OCI-LY7 (cell line): ENCODE measurements at regions not wholly inside any gene's neighbourhood (a gene's known extent, or its start where the extent isn't known, plus 50 kb on each side); places are given as distances from the start of the nearest gene placed in this dataset.

ENCODE experiments used
- BruUV-seq: library from RNA; stranded (reverse); fragments of 400-500 nt; replicated peaks from 2 replicates; lab custom pipeline; 2021; lab: Mats Ljungman, UMichigan
- CTCF ChIA-PET: fragments of 300-600 bp; sonication (Branson Sonifier 250); formaldehyde crosslinking; loops from one replicate; lab custom pipeline; 2022; ENCODE audit warnings: antibody characterized with exemption; ENCODE audit not compliant: unreplicated experiment; lab: Charles Lee
- POLR2A ChIA-PET: fragments of 300-600 bp; sonication (Branson Sonifier 250); formaldehyde crosslinking; loops from one replicate; lab custom pipeline; 2022; ENCODE audit warnings: antibody characterized with exemption; lab: Charles Lee
- DNase-seq: peaks from one replicate; pipeline ENCODE4 v3.0.0-alpha.2; 2015; ENCODE audit warnings: low spot score
- H2AFZ ChIP-seq: fragments of 200-600 bp; sonication (generic), shearing (Covaris generic); 2 replicates; pipeline ENCODE4 v1.6.1; 2014; ENCODE audit warnings: mild to moderate bottlenecking, antibody characterized with exemption, low read length, moderate library complexity
- H3K27ac ChIP-seq: fragments of 200-600 bp; sonication (generic); 2 replicates; pipeline ENCODE4 v1.5.1; 2014; ENCODE audit warnings: mixed run types, low read depth, mild to moderate bottlenecking, moderate library complexity, low read length, inconsistent platforms; ENCODE audit not compliant: poor library complexity, severe bottlenecking
- H3K36me3 ChIP-seq: fragments of 200-600 bp; sonication (generic); 2 replicates; pipeline ENCODE4 v1.6.1; 2014; ENCODE audit warnings: mild to moderate bottlenecking, antibody characterized with exemption, low read length, moderate library complexity, mixed read lengths; ENCODE audit not compliant: insufficient read depth
- H3K4me1 ChIP-seq: fragments of 200-600 bp; sonication (generic); 2 replicates; pipeline ENCODE4 v1.5.1; 2014; ENCODE audit warnings: mild to moderate bottlenecking, low read length; ENCODE audit not compliant: insufficient read depth, poor library complexity, severe bottlenecking
- H3K4me2 ChIP-seq: fragments of 200-600 bp; sonication (generic); 2 replicates; pipeline ENCODE4 v1.6.1; 2014; ENCODE audit warnings: mild to moderate bottlenecking, low read length
- H3K4me3 ChIP-seq: fragments of 200-600 bp; sonication (generic); 2 replicates; pipeline ENCODE4 v1.5.1; 2014; ENCODE audit warnings: mild to moderate bottlenecking, low read depth, low read length; ENCODE audit not compliant: poor library complexity, severe bottlenecking
- H3K79me2 ChIP-seq: fragments of 200-600 bp; sonication (generic); 2 replicates; pipeline ENCODE4 v1.6.1; 2016; ENCODE audit warnings: low read depth, mild to moderate bottlenecking, low read length, moderate library complexity, mixed read lengths; ENCODE audit not compliant: insufficient read depth
- H3K9me2 ChIP-seq: fragments of 200-600 bp; sonication (generic); 2 replicates; pipeline ENCODE4 v1.6.1; 2016; ENCODE audit warnings: mild to moderate bottlenecking, low read length, mixed read lengths; ENCODE audit not compliant: insufficient read depth
- H3K9me3 ChIP-seq: fragments of 200-600 bp; sonication (generic); 2 replicates; pipeline ENCODE4 v1.6.1; 2014; ENCODE audit warnings: mild to moderate bottlenecking, mixed run types, low read length, mixed read lengths
- H4K20me1 ChIP-seq: fragments of 200-600 bp; sonication (generic); 2 replicates; pipeline ENCODE4 v1.6.1; 2014; ENCODE audit warnings: mild to moderate bottlenecking, antibody characterized with exemption, low read length, moderate library complexity, mixed read lengths; ENCODE audit not compliant: insufficient read depth
- CTCF ChIP-seq: fragments of 200-600 bp; sonication (generic); conservative IDR thresholded peaks from 2 replicates; pipeline ENCODE4 v1.5.1; 2014; ENCODE audit warnings: mild to moderate bottlenecking, antibody characterized with exemption, low read length, moderate library complexity, mixed read lengths
- EZH2phosphoT487 ChIP-seq: fragments of 200-600 bp; sonication (generic); IDR thresholded peaks from 2 replicates; pipeline ENCODE4 v1.6.1; 2018; ENCODE audit warnings: low read depth, borderline replicate concordance, mild to moderate bottlenecking, mixed run types, antibody characterized with exemption, low read length, moderate library complexity, mixed read lengths
- intact Hi-C: fragments of 100-400 bp; cut with micrococcal nuclease; formaldehyde crosslinking; loops from one replicate; pipeline ENCODE4 v1.10.0; 2022; ENCODE audit not compliant: unreplicated experiment

- Histone ChIP-seq H3K9me2 (no peaks in the 10 kb centered on the region), H3K4me3 (no peak overlapping the region), H3K36me3 (no peaks in the 10 kb centered on the region), H3K79me2 (no peaks in the 10 kb centered on the region), H2AFZ (no peak overlapping the region), H3K27ac (no peak overlapping the region), H3K9me3 (no peaks in the 10 kb centered on the region), H3K4me1 (peaks cover 9% of the 10 kb centered on the region), H4K20me1 (no peaks in the 10 kb centered on the region), H3K4me2 (no peak overlapping the region)
- intact Hi-C loops = no loop called here
- TF ChIP-seq CTCF (no peak), EZH2phosphoT487 (no peak)
- ChIA-PET CTCF (interaction anchor here (0.6 kb wide), 1 partner anchor 16 kb away, joined by 8 read pairs; no protein-coding TSS in a partner anchor), POLR2A (interaction anchor here (1.4 kb wide), 1 partner anchor 15 kb away, joined by 3 read pairs; no protein-coding TSS in a partner anchor)
- no peak for DNase-seq
- BruUV-seq = no TSS peak
Measured at GRCh38 chr16:85463672-85464382, 149.3 kb upstream of the GSE1 start.

- Histone ChIP-seq H3K4me2 (no peak overlapping the region), H3K9me2 (no peaks in the 10 kb centered on the region), H2AFZ (no peak overlapping the region), H3K79me2 (no peaks in the 10 kb centered on the region), H3K4me3 (no peak overlapping the region), H3K9me3 (no peaks in the 10 kb centered on the region), H3K27ac (no peak overlapping the region), H3K4me1 (peaks cover 9% of the 10 kb centered on the region), H4K20me1 (no peaks in the 10 kb centered on the region), H3K36me3 (no peaks in the 10 kb centered on the region)
- CTCF ChIA-PET = interaction anchor here (0.6 kb wide), 1 partner anchor 17 kb away, joined by 8 read pairs; no protein-coding TSS in a partner anchor
- no TSS peak for BruUV-seq
- POLR2A ChIA-PET = interaction anchor here (1.4 kb wide), 1 partner anchor 16 kb away, joined by 3 read pairs; no protein-coding TSS in a partner anchor
- TF ChIP-seq CTCF (no peak), EZH2phosphoT487 (no peak)
- no peak for DNase-seq
- intact Hi-C loops = no loop called here
Measured at GRCh38 chr16:85464383-85465305, 148.5 kb upstream of the GSE1 start.
